Mesenchymal stem cell (in vitro differentiated cells and primary cell): ENCODE measurements at regions not wholly inside any gene's neighbourhood (a gene's known extent, or its start where the extent isn't known, plus 50 kb on each side); places are given as distances from the start of the nearest gene placed in this dataset.

Experiments
- DNase-seq: peaks from one replicate; pipeline ENCODE4 v3.0.0-alpha.2; 2013
- H2AFZ ChIP-seq: one replicate; pipeline ENCODE4 v1.6.1; 2013; ENCODE audit warnings: low read depth, mild to moderate bottlenecking, control low read depth, inconsistent platforms, low read length, moderate library complexity
- H2AK5ac ChIP-seq: 2 replicates; pipeline ENCODE4 v1.6.1; 2013; ENCODE audit warnings: low read length, moderate library complexity, mild to moderate bottlenecking, inconsistent platforms; ENCODE audit not compliant: severe bottlenecking
- H2BK120ac ChIP-seq: one replicate; pipeline ENCODE4 v1.6.1; 2013; ENCODE audit warnings: low read depth, mild to moderate bottlenecking, inconsistent platforms, low read length, moderate library complexity
- H2BK12ac ChIP-seq, 2 experiments: one replicate each; pipeline ENCODE4 v1.6.1; 2013; ENCODE audit warnings: inconsistent platforms in 2 of 2, low read length in 2 of 2, mild to moderate bottlenecking in 2 of 2, moderate library complexity in 2 of 2, control low read depth in 1 of 2
- H2BK15ac ChIP-seq: one replicate; pipeline ENCODE4 v1.6.1; 2013; ENCODE audit warnings: mild to moderate bottlenecking, low read depth, inconsistent platforms; ENCODE audit not compliant: poor library complexity, severe bottlenecking
- H2BK5ac ChIP-seq: 2 replicates; pipeline ENCODE4 v1.6.1; 2013; ENCODE audit warnings: low read depth, mild to moderate bottlenecking, low read length, control low read depth, inconsistent platforms; ENCODE audit not compliant: poor library complexity, severe bottlenecking
- H3K14ac ChIP-seq, 2 experiments: one replicate each; pipeline ENCODE4 v1.6.1; 2013; ENCODE audit warnings: inconsistent platforms in 2 of 2, low read length in 2 of 2, control low read depth in 1 of 2, mild to moderate bottlenecking in 1 of 2, moderate library complexity in 1 of 2
- H3K18ac ChIP-seq, 2 experiments: one replicate each; pipeline ENCODE4 v1.6.1; 2013; ENCODE audit warnings: inconsistent platforms in 2 of 2, low read length in 2 of 2, control low read depth in 1 of 2, low read depth in 1 of 2, mild to moderate bottlenecking in 1 of 2
- H3K23ac ChIP-seq, 2 experiments: one replicate each; pipeline ENCODE4 v1.6.1; 2013; ENCODE audit warnings: inconsistent platforms in 2 of 2, low read length in 2 of 2, mild to moderate bottlenecking in 2 of 2, moderate library complexity in 2 of 2, control low read depth in 1 of 2
- H3K27ac ChIP-seq: 2 replicates; pipeline ENCODE4 v1.5.1; 2013; ENCODE audit warnings: mild to moderate bottlenecking, moderate library complexity, low read length, control low read depth, inconsistent platforms; ENCODE audit not compliant: poor library complexity, severe bottlenecking
- H3K27me3 ChIP-seq, 2 experiments: 2 replicates each; pipeline versions ENCODE4 v1.6.1 to v1.7.0; 2013; ENCODE audit warnings: low read length in 2 of 2, mild to moderate bottlenecking in 2 of 2, moderate library complexity in 2 of 2, control low read depth in 1 of 2, inconsistent platforms in 1 of 2; ENCODE audit not compliant: control insufficient read depth in 1 of 2, insufficient read depth in 1 of 2
- H3K36me3 ChIP-seq, 2 experiments: 2 replicates each; pipeline versions ENCODE4 v1.6.1 to v1.7.0; 2013; ENCODE audit warnings: low read length in 2 of 2, control low read depth in 1 of 2, inconsistent platforms in 1 of 2, low read depth in 1 of 2, mild to moderate bottlenecking in 1 of 2; ENCODE audit not compliant: insufficient read depth in 2 of 2, control insufficient read depth in 1 of 2
- H3K4ac ChIP-seq, 2 experiments: one replicate each; pipeline ENCODE4 v1.6.1; 2013; ENCODE audit warnings: inconsistent platforms in 2 of 2, low read length in 2 of 2, mild to moderate bottlenecking in 2 of 2, moderate library complexity in 2 of 2, control low read depth in 1 of 2, low read depth in 1 of 2
- H3K4me1 ChIP-seq: 2 replicates; pipeline ENCODE4 v1.6.1; 2013; ENCODE audit warnings: low read depth, low read length, control low read depth; ENCODE audit not compliant: control insufficient read depth, insufficient read depth
- H3K4me2 ChIP-seq: 2 replicates; pipeline ENCODE4 v1.6.1; 2013; ENCODE audit warnings: low read length, mild to moderate bottlenecking, inconsistent platforms; ENCODE audit not compliant: poor library complexity, severe bottlenecking
- H3K4me3 ChIP-seq, 2 experiments: 2 replicates each; pipeline versions ENCODE4 v1.5.1 to v1.7.0; 2013; ENCODE audit warnings: low read length in 2 of 2, mild to moderate bottlenecking in 2 of 2, control low read depth in 1 of 2, low read depth in 1 of 2; ENCODE audit not compliant: insufficient read depth in 1 of 2
- H3K79me1 ChIP-seq: replicated peaks from 2 replicates; pipeline ENCODE4 v1.6.1; 2013; ENCODE audit warnings: mild to moderate bottlenecking, control low read depth, low read length, inconsistent platforms; ENCODE audit not compliant: poor library complexity, severe bottlenecking
- H3K9ac ChIP-seq: 2 replicates; pipeline ENCODE4 v1.7.0; 2013; ENCODE audit warnings: mild to moderate bottlenecking, low read length, moderate library complexity
- H3K9me3 ChIP-seq: 2 replicates; pipeline ENCODE4 v1.7.0; 2013; ENCODE audit warnings: mild to moderate bottlenecking, low read length; ENCODE audit not compliant: control insufficient read depth
- H4K8ac ChIP-seq: one replicate; pipeline ENCODE4 v1.6.1; 2013; ENCODE audit warnings: inconsistent platforms, mild to moderate bottlenecking, low read length, moderate library complexity
- H4K91ac ChIP-seq: one replicate; pipeline ENCODE4 v1.6.1; 2013; ENCODE audit warnings: mild to moderate bottlenecking, low read length, inconsistent platforms
- WGBS: methylation state at CpG from one replicate; pipeline ENCODE4 v1.1.7; 2013; ENCODE audit warnings: mixed read lengths; 5-methylcytosine and 5-hydroxymethylcytosine counted together

GRCh38 chr4:42205541-42205940 is 53.1 kb upstream of the BEND4 start:
- no peak overlapping the region for H3K4ac ChIP-seq
- H3K27me3 ChIP-seq = no peaks in the 10 kb centered on the region
- no peak overlapping the region for H4K8ac ChIP-seq
- no peak for DNase-seq
- H3K9ac ChIP-seq = no peak overlapping the region
- no peak overlapping the region for H3K27ac ChIP-seq
- H3K4me3 ChIP-seq = no peak overlapping the region
- H3K18ac ChIP-seq = no peak overlapping the region
- H2BK5ac ChIP-seq = no peak overlapping the region
- H2BK12ac ChIP-seq = no peak overlapping the region
- no peak overlapping the region for H3K23ac ChIP-seq
- H3K4me2 ChIP-seq = no peak overlapping the region
- H2BK15ac ChIP-seq = no peak overlapping the region
- H3K9me3 ChIP-seq = no peaks in the 10 kb centered on the region
- H2BK120ac ChIP-seq = no peak overlapping the region
- no peaks in the 10 kb centered on the region for H3K36me3 ChIP-seq
- no peak overlapping the region for H4K91ac ChIP-seq
- H2AK5ac ChIP-seq = no peak overlapping the region
- H3K4me1 ChIP-seq = no peaks in the 10 kb centered on the region
- H3K14ac ChIP-seq = no peak overlapping the region
- H2AFZ ChIP-seq = no peak overlapping the region
- no peaks in the 10 kb centered on the region for H3K79me1 ChIP-seq

GRCh38 chr4:42216664-42217063 is 64.2 kb upstream of the BEND4 start:
- Histone ChIP-seq H4K8ac (no peak overlapping the region), H2BK5ac (no peak overlapping the region), H3K27ac (no peak overlapping the region), H2BK12ac (no peak overlapping the region), H3K4me1 (no peaks in the 10 kb centered on the region), H2AK5ac (no peak overlapping the region), H3K36me3 (no peaks in the 10 kb centered on the region), H3K14ac (no peak overlapping the region), H2AFZ (no peak overlapping the region), H3K9ac (no peak overlapping the region), H2BK120ac (no peak overlapping the region), H3K23ac (no peak overlapping the region), H3K9me3 (no peaks in the 10 kb centered on the region), H3K79me1 (no peaks in the 10 kb centered on the region), H2BK15ac (no peak overlapping the region), H3K4me3 (no peak overlapping the region), H3K18ac (no peak overlapping the region), H3K4ac (no peak overlapping the region), H4K91ac (no peak overlapping the region), H3K4me2 (no peak overlapping the region), H3K27me3 (no peaks in the 10 kb centered on the region)
- no peak for DNase-seq
- 75% methylated on average over 2 of the region's 2 CpGs for WGBS

- H3K23ac ChIP-seq = no peak overlapping the region
- no peak overlapping the region for H3K4ac ChIP-seq
- no peak overlapping the region for H3K9ac ChIP-seq
- no peak overlapping the region for H3K27ac ChIP-seq
- H2BK15ac ChIP-seq = no peak overlapping the region
- no peaks in the 10 kb centered on the region for H3K36me3 ChIP-seq
- H3K79me1 ChIP-seq = no peaks in the 10 kb centered on the region
- H2AK5ac ChIP-seq = no peak overlapping the region
- H3K14ac ChIP-seq = no peak overlapping the region
- no peaks in the 10 kb centered on the region for H3K27me3 ChIP-seq
- WGBS = 25% methylated on average over 1 of the region's 1 CpG
- no peak for DNase-seq
- H4K91ac ChIP-seq = no peak overlapping the region
- no peak overlapping the region for H2BK120ac ChIP-seq
- no peaks in the 10 kb centered on the region for H3K4me1 ChIP-seq
- H2AFZ ChIP-seq = no peak overlapping the region
- H3K4me3 ChIP-seq = no peak overlapping the region
- H3K9me3 ChIP-seq = no peaks in the 10 kb centered on the region
- H3K18ac ChIP-seq = no peak overlapping the region
- H2BK5ac ChIP-seq = no peak overlapping the region
- H2BK12ac ChIP-seq = no peak overlapping the region
- no peak overlapping the region for H3K4me2 ChIP-seq
- no peak overlapping the region for H4K8ac ChIP-seq
Observed at GRCh38 chr4:42225286-42225685, 72.8 kb upstream of the BEND4 start.

- no peak overlapping the region for H3K4me3 ChIP-seq
- no peaks in the 10 kb centered on the region for H3K36me3 ChIP-seq
- H3K23ac ChIP-seq = no peak overlapping the region
- no peak overlapping the region for H3K18ac ChIP-seq
- H2BK5ac ChIP-seq = no peak overlapping the region
- no peaks in the 10 kb centered on the region for H3K9me3 ChIP-seq
- no peak overlapping the region for H3K4ac ChIP-seq
- no peak overlapping the region for H2BK15ac ChIP-seq
- DNase-seq = no peak
- H3K27me3 ChIP-seq = no peaks in the 10 kb centered on the region
- H3K14ac ChIP-seq = no peak overlapping the region
- no peak overlapping the region for H3K9ac ChIP-seq
- no peak overlapping the region for H4K8ac ChIP-seq
- H2AK5ac ChIP-seq = no peak overlapping the region
- H4K91ac ChIP-seq = no peak overlapping the region
- no peaks in the 10 kb centered on the region for H3K4me1 ChIP-seq
- H2BK12ac ChIP-seq = no peak overlapping the region
- H3K79me1 ChIP-seq = no peaks in the 10 kb centered on the region
- no peak overlapping the region for H3K4me2 ChIP-seq
- H2BK120ac ChIP-seq = no peak overlapping the region
- WGBS = 80% methylated on average over 2 of the region's 4 CpGs
- no peak overlapping the region for H3K27ac ChIP-seq
- no peak overlapping the region for H2AFZ ChIP-seq
Observed at GRCh38 chr4:42234817-42235216, 82.4 kb upstream of the BEND4 start.
